SIG-M5 treated with dmso at 0.1 percent for 504 hours (cell line): ENCODE measurements at regions not wholly inside any gene's neighbourhood (a gene's known extent, or its start where the extent isn't known, plus 50 kb on each side); places are given as distances from the start of the nearest gene placed in this dataset.

Experiments used
- DNase-seq: peaks from one replicate; lab custom pipeline; 2025; ENCODE audit not compliant: unreplicated experiment; lab: John Stamatoyannopoulos, UW

DNA sequence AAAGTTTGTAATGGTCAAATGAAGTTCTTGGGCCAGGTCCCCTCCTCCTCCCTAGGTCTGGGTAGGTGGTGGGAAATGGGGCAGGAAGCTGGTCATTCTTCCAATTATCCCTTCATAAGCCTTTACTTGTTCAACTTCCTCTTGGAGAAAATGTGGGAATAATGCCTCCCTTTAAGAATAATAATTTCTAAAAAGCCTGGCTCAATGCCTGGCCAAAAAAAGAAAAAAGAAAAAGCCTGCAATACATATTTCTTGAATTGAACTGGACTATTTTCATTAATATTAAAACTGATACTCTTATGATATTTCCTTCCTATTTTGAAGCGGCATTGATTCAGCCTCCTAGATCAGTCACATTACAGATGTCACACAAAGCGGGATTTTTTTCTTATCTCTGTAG, 600.9 kb downstream of the CCDC171 start:
- no peak for DNase-seq

DNA sequence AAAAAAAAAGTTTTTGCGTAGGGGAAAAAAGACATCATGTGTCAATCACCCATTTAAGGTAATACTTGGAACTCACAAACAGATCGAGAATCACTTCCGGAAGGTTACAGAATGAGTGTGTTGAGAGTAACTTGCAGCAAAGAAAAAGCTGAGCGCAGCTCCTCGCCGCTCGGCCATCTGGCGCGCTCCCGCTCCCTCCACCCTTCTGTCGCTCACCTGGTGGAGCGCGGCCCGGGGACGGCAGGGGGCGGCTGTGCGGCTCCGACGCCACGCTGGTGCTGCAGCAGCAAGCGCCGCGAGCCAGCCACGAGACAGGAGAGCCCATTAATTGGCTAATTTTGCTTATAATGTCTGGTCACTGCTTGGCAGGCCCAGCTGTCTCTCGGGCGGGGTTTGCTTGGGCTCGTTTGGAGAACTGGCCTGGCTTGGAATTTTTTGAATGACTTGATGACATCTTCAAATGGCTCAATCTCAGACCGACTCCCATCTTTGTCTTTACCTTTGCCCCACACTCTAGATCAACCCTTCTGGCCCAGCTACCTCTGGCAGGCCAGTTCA, 601.8 kb downstream of the CCDC171 start:
- DNase-seq: no peak

DNA sequence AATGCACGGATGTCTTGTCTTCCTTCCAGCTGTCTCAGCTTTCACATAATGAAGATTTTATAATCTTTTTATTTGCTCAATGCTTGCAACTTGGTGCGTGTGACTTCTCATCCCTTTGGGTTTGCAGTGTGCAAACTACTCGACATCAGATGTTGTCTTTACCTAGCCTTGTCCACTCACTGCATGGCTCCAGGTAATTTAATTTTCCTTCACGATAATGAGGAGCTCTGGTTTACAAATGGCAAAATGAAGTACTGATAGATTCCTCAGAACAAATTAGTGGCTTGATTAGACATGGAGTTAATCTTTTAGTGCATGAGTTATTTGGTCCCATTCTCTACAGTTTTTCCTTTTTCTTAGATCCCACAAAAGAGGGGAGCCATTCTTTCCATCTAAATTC, 603.0 kb downstream of the CCDC171 start:
- DNase-seq: no peak

- DNase-seq: no peak
Measured at GRCh38 chr9:16157216-16157615, 604.4 kb downstream of the CCDC171 start.

DNA sequence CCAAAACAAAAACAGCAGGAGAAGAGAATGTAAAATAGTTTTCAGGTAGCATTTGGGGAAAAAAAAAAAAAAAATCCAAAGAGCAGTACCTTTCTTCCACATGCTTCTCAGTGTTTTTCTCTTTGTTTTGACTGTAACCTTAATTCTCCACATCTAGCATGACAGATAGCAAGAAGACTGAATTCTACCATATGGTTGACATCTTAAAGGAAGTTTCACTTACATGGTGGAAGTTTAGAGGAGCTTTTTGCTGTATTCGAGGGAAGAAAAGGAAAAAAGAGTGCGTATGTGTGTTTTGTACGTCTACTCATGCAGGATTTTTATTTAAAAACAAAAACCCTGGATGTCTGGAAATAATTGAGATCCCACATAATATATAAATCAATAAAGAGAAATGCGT, 604.8 kb downstream of the CCDC171 start:
- DNase-seq: no peak

DNA sequence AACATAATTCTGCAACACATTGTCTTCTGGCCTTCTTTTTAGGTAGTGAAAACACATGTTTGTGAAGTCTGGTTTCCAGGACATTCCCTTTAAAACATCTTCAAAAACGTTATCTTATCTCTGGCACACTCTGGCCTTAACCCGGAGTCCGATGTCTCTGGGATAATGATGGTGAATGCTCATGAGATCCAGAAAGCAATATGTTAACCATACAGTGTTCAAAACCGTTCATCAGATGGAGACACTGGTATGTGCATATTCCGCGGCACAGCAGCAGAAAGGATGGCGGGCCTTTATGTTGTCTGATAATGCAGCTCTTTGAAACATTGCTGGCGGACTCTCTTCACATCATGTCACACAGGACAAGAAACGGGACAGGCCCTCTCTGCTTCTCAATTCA, 605.2 kb downstream of the CCDC171 start:
- no peak for DNase-seq

DNA sequence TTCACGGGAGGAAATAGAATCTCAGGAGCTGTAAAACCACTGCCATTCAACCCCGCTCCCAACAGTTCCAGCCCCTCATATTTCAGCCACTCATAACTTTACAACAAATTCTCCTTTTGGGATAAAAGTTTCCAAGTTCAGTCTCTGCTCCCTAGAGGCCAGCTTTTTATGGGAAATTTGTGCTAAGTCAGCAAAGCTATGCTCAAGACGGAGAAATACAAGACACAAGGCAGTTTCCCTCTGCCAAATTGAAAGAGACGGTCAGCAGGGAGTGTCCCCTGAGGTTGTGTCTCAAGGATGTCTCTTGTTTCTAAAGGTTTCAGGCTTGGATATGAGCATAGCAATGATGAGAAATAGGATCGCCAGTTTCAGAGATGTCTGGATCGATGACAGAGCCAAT, 608.6 kb downstream of the CCDC171 start:
- DNase-seq: no peak

GRCh38 chr9:16170119-16170518, 617.3 kb downstream of the CCDC171 start:
- no peak for DNase-seq

GRCh38 chr9:16171911-16172310, 619.1 kb downstream of the CCDC171 start:
- no peak for DNase-seq

DNA sequence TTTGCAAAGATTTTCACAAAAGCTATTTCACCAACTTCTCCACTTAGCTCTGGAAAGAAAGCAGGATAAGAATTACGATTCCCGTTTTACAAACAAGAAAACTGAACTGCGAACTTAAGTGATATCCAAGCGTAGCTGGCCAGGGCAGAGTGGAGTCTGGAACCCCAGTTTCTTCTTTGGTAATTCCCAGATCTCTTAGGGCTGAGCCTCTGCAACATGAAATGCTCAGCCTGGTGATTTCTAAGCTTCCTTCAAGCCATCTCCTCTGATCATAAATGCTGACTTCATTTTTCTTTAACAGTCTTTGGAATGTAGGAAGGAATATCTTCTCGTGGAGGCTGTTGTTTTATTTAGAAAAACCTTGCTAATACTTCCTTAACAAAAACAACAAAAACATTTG, 620.0 kb downstream of the CCDC171 start:
- DNase-seq: no peak

GRCh38 chr9:16174915-16175314, 622.1 kb downstream of the CCDC171 start:
- no peak for DNase-seq

GRCh38 chr9:16175461-16175860, 622.6 kb downstream of the CCDC171 start:
- DNase-seq: no peak

- DNase-seq: no peak
Measured at GRCh38 chr9:16178294-16178693, 625.5 kb downstream of the CCDC171 start.

DNA sequence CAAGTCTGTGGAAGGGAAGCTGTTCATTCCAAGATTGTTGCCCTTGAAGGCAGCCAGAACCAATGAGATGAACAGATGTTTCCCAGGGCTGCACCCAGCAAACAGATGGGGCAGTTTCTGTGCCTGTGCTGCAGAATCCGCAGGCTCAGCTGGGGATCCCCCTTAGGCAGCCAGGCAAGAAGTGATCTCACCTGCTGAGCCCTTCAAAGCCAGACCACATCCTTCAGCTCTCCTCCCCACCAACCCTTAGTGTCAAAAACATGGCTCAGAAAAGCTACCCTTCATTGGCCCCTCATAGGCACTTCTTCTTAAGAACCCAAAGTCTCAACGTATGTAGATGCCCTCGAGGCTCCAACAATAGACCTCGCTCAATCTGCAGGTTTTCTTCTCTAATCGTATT, 626.7 kb downstream of the CCDC171 start:
- DNase-seq: no peak

DNA sequence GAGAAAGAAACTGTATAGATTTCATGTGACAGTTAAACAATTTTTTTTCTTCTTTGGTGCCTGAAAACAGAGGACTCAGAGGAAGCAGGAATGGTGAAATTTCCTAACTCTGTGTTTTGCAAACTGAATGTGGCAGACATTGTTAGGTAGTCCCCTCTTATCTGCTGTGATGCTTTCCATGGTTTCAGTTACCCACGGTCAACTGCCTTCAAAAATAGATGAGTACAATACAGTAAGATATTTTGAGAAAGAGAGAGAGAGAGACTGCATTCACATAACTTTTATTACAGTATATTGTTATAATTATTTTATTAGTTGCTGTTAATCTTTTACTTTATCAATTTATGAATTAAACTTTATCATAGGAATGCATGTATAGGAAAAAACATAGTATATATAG, 627.2 kb downstream of the CCDC171 start:
- no peak for DNase-seq

DNA sequence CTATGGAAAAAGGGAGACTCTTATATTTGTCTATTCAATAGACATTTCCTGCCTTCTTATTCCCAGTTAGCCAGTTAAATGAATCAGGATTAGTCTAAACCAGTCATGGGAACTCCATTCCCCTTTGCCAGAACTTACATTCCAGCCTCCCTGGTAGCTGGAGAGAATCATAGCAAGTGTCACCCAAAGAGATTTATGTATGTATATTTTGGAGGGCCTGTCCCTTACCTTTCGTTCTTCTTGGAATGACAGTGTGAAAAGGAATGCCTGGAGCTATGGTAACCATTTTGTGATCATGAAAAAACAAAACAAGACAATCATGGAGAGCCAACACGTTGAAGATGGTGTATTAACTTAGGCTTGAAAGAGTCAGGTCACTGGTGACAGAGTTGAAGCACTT, 627.7 kb downstream of the CCDC171 start:
- no peak for DNase-seq

- DNase-seq: no peak
Measured at GRCh38 chr9:16181539-16181938, 628.7 kb downstream of the CCDC171 start.

DNA sequence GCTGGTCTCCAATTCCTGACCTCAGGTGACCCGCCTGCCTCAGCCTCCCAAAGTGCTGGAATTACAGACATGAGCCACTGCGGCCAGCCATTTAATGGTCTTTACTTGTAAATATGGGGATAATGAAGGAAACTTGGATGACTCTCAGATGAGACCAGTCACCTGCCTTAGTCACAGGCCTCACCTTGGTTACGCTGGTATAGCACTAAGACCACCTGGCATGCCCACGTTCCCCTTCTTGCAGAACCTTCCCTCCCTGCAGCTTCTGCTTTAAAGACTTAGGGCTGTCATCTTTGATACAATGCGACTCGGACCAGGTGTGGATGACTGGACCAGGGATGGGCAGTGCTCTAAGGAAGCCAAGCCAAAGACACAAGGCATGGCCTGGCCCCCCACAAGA, 629.9 kb downstream of the CCDC171 start:
- no peak for DNase-seq

GRCh38 chr9:16184964-16185646, 632.3 kb downstream of the CCDC171 start:
- no peak for DNase-seq

DNA sequence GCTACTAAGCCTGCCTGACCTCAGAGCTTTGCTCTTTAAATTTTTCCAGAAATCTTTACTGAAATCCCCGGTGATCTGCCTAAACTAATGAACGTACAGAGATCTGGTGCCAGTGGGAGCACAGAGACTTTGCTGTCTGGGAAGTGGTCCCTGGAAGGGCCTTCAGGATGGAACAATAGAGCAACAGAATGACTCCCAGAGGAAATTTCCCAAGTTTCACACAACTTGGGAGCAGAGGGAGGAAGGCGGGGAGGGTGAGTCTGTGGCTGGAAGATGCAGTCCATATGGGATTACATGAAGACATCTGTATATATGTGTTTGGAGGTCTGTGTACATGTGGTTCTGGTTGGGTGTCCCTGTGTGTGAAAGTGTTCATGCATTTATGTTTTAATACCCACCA, 638.3 kb downstream of the CCDC171 start:
- DNase-seq: no peak

DNA sequence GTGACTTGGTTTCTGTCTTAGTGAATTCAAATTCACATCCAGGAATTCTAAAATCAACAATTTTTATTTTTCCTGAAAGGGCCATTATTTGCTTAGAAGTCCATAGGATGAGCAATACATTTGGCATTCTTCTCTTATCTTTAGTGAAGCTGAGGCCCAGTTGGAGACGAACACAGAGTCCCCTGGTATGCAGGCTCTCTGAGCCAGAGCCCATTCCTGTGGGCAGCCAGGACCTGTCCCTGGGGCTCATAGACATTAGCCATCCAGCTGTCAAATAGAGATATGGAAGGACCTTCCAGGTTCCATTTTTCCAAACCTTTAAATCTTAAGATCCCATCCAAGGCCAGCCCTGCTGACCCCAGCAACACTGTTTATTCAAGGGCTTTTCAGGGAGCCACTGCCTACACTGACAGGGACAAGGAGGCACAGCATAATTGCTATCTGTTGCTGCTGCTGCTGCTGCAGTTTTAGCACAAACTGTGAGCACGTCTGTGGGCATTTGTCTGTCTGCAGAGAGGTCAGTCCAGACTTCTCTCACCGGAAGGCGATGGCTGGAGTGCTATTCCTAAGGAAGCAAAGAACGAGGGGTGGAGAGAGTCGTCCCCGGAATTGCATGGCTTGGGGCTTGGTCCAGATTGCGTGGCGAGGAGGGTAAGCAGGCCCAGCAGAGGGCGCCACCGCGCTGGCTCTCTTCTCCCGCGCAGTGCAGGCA, 639.0 kb downstream of the CCDC171 start:
- DNase-seq: no peak

DNA sequence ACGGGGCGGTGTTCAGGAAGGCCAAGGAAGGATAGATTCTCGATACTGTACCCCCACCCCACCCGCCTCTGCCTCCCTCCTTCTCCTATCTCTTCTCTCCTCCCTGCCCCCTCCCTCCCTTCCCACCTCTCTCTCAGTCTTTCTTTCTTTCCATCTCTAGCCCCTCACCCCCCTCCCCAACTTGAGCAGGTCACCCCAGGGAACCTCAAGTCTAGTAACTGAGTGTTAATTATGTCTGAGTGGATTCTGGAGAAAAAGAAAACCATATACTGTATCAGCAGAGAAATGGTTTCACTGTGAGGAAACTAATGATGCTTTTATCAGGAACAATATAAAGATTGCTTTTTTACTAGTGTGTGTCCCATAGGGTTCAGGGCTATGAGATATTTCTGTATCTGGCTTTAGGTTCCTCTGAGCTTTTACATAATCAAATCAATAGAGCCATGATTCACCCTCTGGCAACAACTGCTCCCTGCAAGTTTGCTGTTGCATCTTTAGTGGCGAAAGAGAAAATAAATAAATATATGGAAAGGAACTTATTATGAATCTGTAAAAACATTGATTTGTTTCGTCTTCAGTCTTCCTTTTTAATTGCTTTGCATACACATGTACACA, 639.7 kb downstream of the CCDC171 start:
- no peak for DNase-seq
